ENCODE measurements at regions not wholly inside any gene's neighbourhood (a gene's known extent, or its start where the extent isn't known, plus 50 kb on each side); places are given as distances from the start of the nearest gene placed in this dataset.

- no peak for DNase-seq (ENCODE audit: low spot score)
- Histone ChIP-seq H3K4me1 (ENCODE audit: control insufficient read depth in 1 of 2, low read depth in 2 of 2) (no peaks in the 10 kb centered on the region), H3K27ac (no peak overlapping the region), H3K36me3 (no peaks in the 10 kb centered on the region), H3K27me3 (replicated peaks; ENCODE audit: insufficient read depth) (no peaks in the 10 kb centered on the region), H3K9me3 (no peaks in the 10 kb centered on the region), H3K4me3 (no peak overlapping the region)
- TF ChIP-seq, protein P1, sequence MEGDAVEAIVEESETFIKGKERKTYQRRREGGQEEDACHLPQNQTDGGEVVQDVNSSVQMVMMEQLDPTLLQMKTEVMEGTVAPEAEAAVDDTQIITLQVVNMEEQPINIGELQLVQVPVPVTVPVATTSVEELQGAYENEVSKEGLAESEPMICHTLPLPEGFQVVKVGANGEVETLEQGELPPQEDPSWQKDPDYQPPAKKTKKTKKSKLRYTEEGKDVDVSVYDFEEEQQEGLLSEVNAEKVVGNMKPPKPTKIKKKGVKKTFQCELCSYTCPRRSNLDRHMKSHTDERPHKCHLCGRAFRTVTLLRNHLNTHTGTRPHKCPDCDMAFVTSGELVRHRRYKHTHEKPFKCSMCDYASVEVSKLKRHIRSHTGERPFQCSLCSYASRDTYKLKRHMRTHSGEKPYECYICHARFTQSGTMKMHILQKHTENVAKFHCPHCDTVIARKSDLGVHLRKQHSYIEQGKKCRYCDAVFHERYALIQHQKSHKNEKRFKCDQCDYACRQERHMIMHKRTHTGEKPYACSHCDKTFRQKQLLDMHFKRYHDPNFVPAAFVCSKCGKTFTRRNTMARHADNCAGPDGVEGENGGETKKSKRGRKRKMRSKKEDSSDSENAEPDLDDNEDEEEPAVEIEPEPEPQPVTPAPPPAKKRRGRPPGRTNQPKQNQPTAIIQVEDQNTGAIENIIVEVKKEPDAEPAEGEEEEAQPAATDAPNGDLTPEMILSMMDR (IDR thresholded peaks at IDR 0.05), result no peak
- ATAC-seq (ENCODE audit: insufficient number of reproducible peaks, low FRiP score, low read depth), result no peak
Measured at GRCh38 chr3:76789237-76789636, 250.7 kb upstream of the ROBO2 start.

- TF ChIP-seq, protein P1 (IDR thresholded peaks at IDR 0.05), result no peak
- H3K27me3 ChIP-seq (replicated peaks; ENCODE audit: insufficient read depth), result no peaks in the 10 kb centered on the region
- DNase-seq (ENCODE audit: low spot score) (no peak), ATAC-seq (ENCODE audit: insufficient number of reproducible peaks, low FRiP score, low read depth) (no peak)
- H3K36me3 ChIP-seq, result no peaks in the 10 kb centered on the region
- no peaks in the 10 kb centered on the region for H3K9me3 ChIP-seq
- H3K27ac ChIP-seq, result no peak overlapping the region
- no peak overlapping the region for H3K4me3 ChIP-seq
- H3K4me1 ChIP-seq (ENCODE audit: control insufficient read depth in 1 of 2, low read depth in 2 of 2), result no peaks in the 10 kb centered on the region
Measured at GRCh38 chr3:76811418-76811817, 228.5 kb upstream of the ROBO2 start.

DNA sequence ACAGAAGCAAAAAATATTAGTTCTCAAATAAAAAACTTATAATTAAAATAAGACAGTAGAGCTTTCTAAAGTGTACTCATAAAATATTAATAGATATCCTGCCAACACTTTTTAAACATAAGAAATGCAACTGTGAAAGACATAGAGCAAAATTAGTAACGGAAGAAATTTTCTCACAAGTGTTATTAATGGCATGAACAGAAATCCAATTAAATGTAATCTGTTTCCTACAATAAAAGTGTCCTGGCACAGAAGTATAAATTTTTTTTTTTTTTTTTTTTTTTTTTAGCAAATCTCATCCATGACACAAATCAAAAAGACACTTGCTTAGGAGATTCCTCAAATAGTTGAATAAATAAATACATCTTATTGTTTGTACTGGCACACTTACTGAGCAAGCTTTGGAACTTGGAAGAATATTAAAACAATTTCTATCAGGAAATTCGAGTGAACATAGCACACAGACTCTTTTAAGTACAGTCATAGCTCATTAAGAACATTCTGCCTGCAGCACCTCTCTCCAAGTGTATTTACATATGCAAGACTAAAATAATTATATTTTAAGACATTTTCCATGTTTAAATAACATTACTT is 227.2 kb upstream of the ROBO2 start:
- DNase-seq (ENCODE audit: low spot score) (no peak), ATAC-seq (ENCODE audit: insufficient number of reproducible peaks, low FRiP score, low read depth) (no peak)
- no peaks in the 10 kb centered on the region for H3K36me3 ChIP-seq
- H3K9me3 ChIP-seq, result no peaks in the 10 kb centered on the region
- H3K27me3 ChIP-seq (replicated peaks; ENCODE audit: insufficient read depth), result no peaks in the 10 kb centered on the region
- TF ChIP-seq, protein P1 (IDR thresholded peaks at IDR 0.05), result no peak
- no peaks in the 10 kb centered on the region for H3K4me1 ChIP-seq (ENCODE audit: control insufficient read depth in 1 of 2, low read depth in 2 of 2)
- H3K27ac ChIP-seq, result no peak overlapping the region
- no peak overlapping the region for H3K4me3 ChIP-seq

GRCh38 chr3:76815561-76815960 is 224.3 kb upstream of the ROBO2 start:
- Histone ChIP-seq H3K27ac (no peak overlapping the region), H3K9me3 (no peaks in the 10 kb centered on the region), H3K36me3 (no peaks in the 10 kb centered on the region), H3K4me3 (no peak overlapping the region), H3K27me3 (replicated peaks; ENCODE audit: insufficient read depth) (no peaks in the 10 kb centered on the region), H3K4me1 (ENCODE audit: control insufficient read depth in 1 of 2, low read depth in 2 of 2) (no peaks in the 10 kb centered on the region)
- DNase-seq (ENCODE audit: low spot score) (no peak), ATAC-seq (ENCODE audit: insufficient number of reproducible peaks, low FRiP score, low read depth) (no peak)
- TF ChIP-seq, protein P1 (IDR thresholded peaks at IDR 0.05), result no peak

DNA sequence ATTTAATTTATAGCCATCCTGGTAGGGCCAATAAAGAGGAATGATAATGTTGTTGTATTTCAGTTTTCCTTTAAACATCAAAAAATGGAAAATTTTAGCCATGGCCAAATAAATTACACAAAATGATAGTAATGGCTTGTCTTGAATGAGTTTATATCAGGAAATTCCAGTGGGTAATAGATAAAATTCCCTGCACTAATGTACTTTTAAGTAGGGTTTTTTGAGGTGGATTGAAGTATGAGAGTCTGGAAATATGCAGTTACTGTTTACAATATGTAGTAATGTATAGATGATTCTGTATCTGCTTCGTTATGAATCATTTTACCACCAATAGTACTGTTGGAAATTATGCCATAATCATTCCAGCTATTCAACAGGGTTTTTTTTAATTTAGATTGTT is 219.4 kb upstream of the ROBO2 start:
- Histone ChIP-seq H3K9me3 (no peaks in the 10 kb centered on the region), H3K4me1 (ENCODE audit: control insufficient read depth in 1 of 2, low read depth in 2 of 2) (no peaks in the 10 kb centered on the region), H3K27ac (no peak overlapping the region), H3K27me3 (replicated peaks; ENCODE audit: insufficient read depth) (no peaks in the 10 kb centered on the region), H3K36me3 (no peaks in the 10 kb centered on the region), H3K4me3 (no peak overlapping the region)
- no peak for ATAC-seq (ENCODE audit: insufficient number of reproducible peaks, low FRiP score, low read depth)
- no peak for DNase-seq (ENCODE audit: low spot score)
- TF ChIP-seq, protein P1 (IDR thresholded peaks at IDR 0.05), result no peak

All from thoracic aorta (tissue), 2 donors.